Ishikawa (cell line): ENCODE measurements at regions not wholly inside any gene's neighbourhood (a gene's known extent, or its start where the extent isn't known, plus 50 kb on each side); places are given as distances from the start of the nearest gene placed in this dataset.
A peak's percentile ranks its signal among the peaks of the same experiment; 100 is the strongest.

ENCODE experiments used
- CEBPB ChIP-seq: IDR thresholded peaks from 2 replicates; pipeline ENCODE4 v1.6.1; 2012
- CREB1 ChIP-seq: IDR thresholded peaks from 2 replicates; pipeline ENCODE4 v1.6.1; 2012; ENCODE audit warnings: low read depth
- EGR1 ChIP-seq: IDR thresholded peaks from 2 replicates; pipeline ENCODE4 v1.6.1; 2012
- EP300 ChIP-seq: IDR thresholded peaks from 2 replicates; pipeline ENCODE4 v1.6.1; 2012; ENCODE audit warnings: borderline replicate concordance
- FOXM1 ChIP-seq: IDR thresholded peaks from 2 replicates; pipeline ENCODE4 v1.6.1; 2012; ENCODE audit warnings: low read depth, borderline replicate concordance
- MAX ChIP-seq: IDR thresholded peaks from 2 replicates; pipeline ENCODE4 v1.6.1; 2012
- NFIC ChIP-seq: IDR thresholded peaks from 2 replicates; pipeline ENCODE4 v1.6.1; 2012
- RAD21 ChIP-seq: IDR thresholded peaks from 2 replicates; pipeline ENCODE4 v1.6.1; 2012; ENCODE audit warnings: low read depth
- REST ChIP-seq: IDR thresholded peaks from 2 replicates; pipeline ENCODE4 v1.6.1; 2012; ENCODE audit warnings: low read depth, mild to moderate bottlenecking
- TAF1 ChIP-seq: IDR thresholded peaks from 2 replicates; pipeline ENCODE4 v1.6.1; 2012; ENCODE audit warnings: low read depth, mild to moderate bottlenecking
- TCF12 ChIP-seq: IDR thresholded peaks from 2 replicates; pipeline ENCODE4 v1.6.1; 2012; ENCODE audit warnings: low read depth
- TEAD4 ChIP-seq: IDR thresholded peaks from 2 replicates; pipeline ENCODE4 v1.6.1; 2012
- USF1 ChIP-seq: IDR thresholded peaks from 2 replicates; pipeline ENCODE4 v1.6.1; 2012
- YY1 ChIP-seq: IDR thresholded peaks from 2 replicates; pipeline ENCODE4 v1.6.1; 2012; ENCODE audit warnings: low read depth
- ZBTB7A ChIP-seq: IDR thresholded peaks from 2 replicates; pipeline ENCODE4 v1.6.1; 2012; ENCODE audit warnings: low read depth

GRCh38 chr2:423479-423878, 135.6 kb upstream of the ALKAL2 start:
- TF ChIP-seq ZBTB7A, result no peak
- peak; percentile 54 for TF ChIP-seq REST

- TF ChIP-seq NFIC (no peak), TEAD4 (no peak), EGR1 (no peak), EP300 (no peak), YY1 (no peak), TCF12 (no peak), USF1 (no peak), CREB1 (no peak), MAX (no peak), ZBTB7A (no peak), FOXM1 (no peak), CEBPB (no peak), RAD21 (no peak), REST (no peak)
Observed at GRCh38 chr2:422676-423435, 135.0 kb upstream of the ALKAL2 start.

GRCh38 chr2:421406-421805, 133.5 kb upstream of the ALKAL2 start:
- TF ChIP-seq RAD21 (no peak), REST (no peak), ZBTB7A (no peak), YY1 (no peak), MAX (no peak), NFIC (no peak), EP300 (no peak), TEAD4 (no peak), CEBPB (no peak), FOXM1 (no peak), USF1 (no peak), TCF12 (no peak), TAF1 (no peak), EGR1 (no peak), CREB1 (no peak)

GRCh38 chr2:419687-420317, 131.9 kb upstream of the ALKAL2 start:
- TF ChIP-seq MAX (no peak), TEAD4 (no peak)

- no peak for TF ChIP-seq CEBPB
- TF ChIP-seq ZBTB7A, result no peak
- TF ChIP-seq EGR1, result no peak
- TF ChIP-seq EP300, result no peak
- TF ChIP-seq TEAD4, result no peak
- no peak for TF ChIP-seq YY1
Observed at GRCh38 chr2:417662-418061, 129.8 kb upstream of the ALKAL2 start.
